MM.1S (cell line): ENCODE measurements at regions not wholly inside any gene's neighbourhood (a gene's known extent, or its start where the extent isn't known, plus 50 kb on each side); places are given as distances from the start of the nearest gene placed in this dataset.

Experiments
- EZH2 ChIP-seq: fragments of 300-600 bp; sonication (generic); optimal IDR thresholded peaks from 2 replicates; pipeline ENCODE3; 2017; ENCODE audit warnings: low read depth, mild to moderate bottlenecking, antibody characterized with exemption, low read length, mixed read lengths
- EZH2phosphoT487 ChIP-seq: fragments of 300-600 bp; sonication (generic); IDR thresholded peaks from 2 replicates; pipeline ENCODE4 v1.6.1; 2018; ENCODE audit warnings: antibody characterized with exemption, low read length
- TF ChIP-seq, protein P1 (sequence below): fragments of 300-600 bp; sonication (generic); IDR thresholded peaks from 2 replicates; pipeline ENCODE4 v1.5.1; 2016; ENCODE audit warnings: antibody characterized with exemption, low read length, mixed read lengths

DNA sequence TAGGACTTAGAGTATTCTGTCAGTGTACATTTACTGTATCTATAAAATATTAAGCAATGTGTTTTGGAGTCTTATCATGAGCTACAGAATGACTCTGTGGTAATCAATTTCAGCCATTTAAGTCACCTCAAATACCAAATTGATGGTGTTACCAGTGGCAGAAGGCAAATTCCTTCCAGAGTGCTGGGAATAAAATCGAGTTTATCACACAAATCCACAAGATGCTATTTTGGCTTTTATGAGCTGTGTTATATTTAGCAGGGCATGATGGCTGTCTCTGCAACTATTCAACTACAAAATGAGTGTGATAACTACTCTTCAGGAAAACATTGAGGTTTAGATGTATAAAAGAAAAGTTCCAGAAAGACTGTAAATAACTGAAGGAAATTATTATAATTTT is 78.2 kb downstream of the AREG start:
- TF ChIP-seq, protein P1, sequence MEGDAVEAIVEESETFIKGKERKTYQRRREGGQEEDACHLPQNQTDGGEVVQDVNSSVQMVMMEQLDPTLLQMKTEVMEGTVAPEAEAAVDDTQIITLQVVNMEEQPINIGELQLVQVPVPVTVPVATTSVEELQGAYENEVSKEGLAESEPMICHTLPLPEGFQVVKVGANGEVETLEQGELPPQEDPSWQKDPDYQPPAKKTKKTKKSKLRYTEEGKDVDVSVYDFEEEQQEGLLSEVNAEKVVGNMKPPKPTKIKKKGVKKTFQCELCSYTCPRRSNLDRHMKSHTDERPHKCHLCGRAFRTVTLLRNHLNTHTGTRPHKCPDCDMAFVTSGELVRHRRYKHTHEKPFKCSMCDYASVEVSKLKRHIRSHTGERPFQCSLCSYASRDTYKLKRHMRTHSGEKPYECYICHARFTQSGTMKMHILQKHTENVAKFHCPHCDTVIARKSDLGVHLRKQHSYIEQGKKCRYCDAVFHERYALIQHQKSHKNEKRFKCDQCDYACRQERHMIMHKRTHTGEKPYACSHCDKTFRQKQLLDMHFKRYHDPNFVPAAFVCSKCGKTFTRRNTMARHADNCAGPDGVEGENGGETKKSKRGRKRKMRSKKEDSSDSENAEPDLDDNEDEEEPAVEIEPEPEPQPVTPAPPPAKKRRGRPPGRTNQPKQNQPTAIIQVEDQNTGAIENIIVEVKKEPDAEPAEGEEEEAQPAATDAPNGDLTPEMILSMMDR, result no peak
- TF ChIP-seq EZH2phosphoT487 (no peak), EZH2 (no peak)
